ENCODE measurements at regions not wholly inside any gene's neighbourhood (a gene's known extent, or its start where the extent isn't known, plus 50 kb on each side); places are given as distances from the start of the nearest gene placed in this dataset.

DNA sequence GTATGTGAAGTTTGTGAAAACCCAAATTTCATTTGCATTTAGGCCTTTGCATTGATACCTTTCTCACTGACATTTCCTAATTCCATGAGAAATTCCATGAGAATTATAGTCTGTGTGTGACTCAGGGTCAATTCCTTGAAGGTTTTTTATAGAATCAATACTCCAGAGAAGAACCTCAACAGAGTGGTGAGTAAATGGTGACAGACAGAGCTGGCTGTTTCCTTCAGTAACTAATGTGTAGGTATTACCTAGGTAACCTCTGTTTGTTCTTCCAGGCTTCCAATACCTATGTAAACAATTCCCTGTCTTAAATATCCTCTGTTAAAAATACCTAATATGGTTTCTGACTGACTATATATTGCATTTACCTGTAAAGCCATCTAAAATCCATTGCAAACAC lies 117.0 kb downstream of the TTC8 start:
- ChIA-PET POLR2A (no interaction called here), CTCF (interaction anchor here (0.9 kb wide), 1 partner anchor 11 kb away, joined by 4 read pairs; no protein-coding TSS in a partner anchor)
- Histone ChIP-seq H3K27me3 (ENCODE audit: control insufficient read depth in 2 of 2, insufficient read depth in 2 of 2, low read length in 2 of 2) (no peaks in the 10 kb centered on the region), H2AFZ (ENCODE audit: low read depth, low read length) (no peak overlapping the region), H3K9ac (replicated peaks; ENCODE audit: extremely low read depth, insufficient read depth, low read length) (no peak overlapping the region), H3K27ac (ENCODE audit: insufficient read depth, low read depth, low read length) (no peak overlapping the region), H3K79me2 (ENCODE audit: control insufficient read depth, insufficient read depth, low read length) (no peaks in the 10 kb centered on the region), H3K9me1 (replicated peaks; ENCODE audit: control insufficient read depth, extremely low read depth, insufficient read depth, low read length) (no peaks in the 10 kb centered on the region), H3K4me2 (ENCODE audit: insufficient read depth, low read length) (no peak overlapping the region), H3K4me1 (ENCODE audit: control insufficient read depth, extremely low read depth, insufficient read depth, low read length) (no peaks in the 10 kb centered on the region), H4K20me1 (replicated peaks; ENCODE audit: control insufficient read depth, extremely low read depth, insufficient read depth, low read length) (no peaks in the 10 kb centered on the region), H3K36me3 (ENCODE audit: control insufficient read depth in 2 of 2, extremely low read depth in 1 of 2, insufficient read depth in 2 of 2, low read length in 2 of 2) (no peaks in the 10 kb centered on the region), H3K9me3 (replicated peaks; ENCODE audit: control insufficient read depth, insufficient read depth, low read length) (no peaks in the 10 kb centered on the region), H3K4me3 (replicated peaks in 1 of 3; ENCODE audit: insufficient read depth in 1 of 3, low read depth in 1 of 3, low read length in 3 of 3) (no peak overlapping the region)
- BruUV-seq (replicated peaks), result no TSS peak
- dilution Hi-C loops (cut with MboI; ENCODE audit: extremely low pct_ligation_motif_present, low sequenced_read_pairs), result no loop called here
- DNase-seq (ENCODE audit: low read depth, low spot score) (no peak), FAIRE-seq (no peak)
- TF ChIP-seq EZH2 (IDR thresholded peaks at IDR 0.05; ENCODE audit: borderline replicate concordance, low read depth, low read length, severe bottlenecking) (no peak), MYC (IDR thresholded peaks at IDR 0.05; ENCODE audit: low read depth, low read length) (no peak), JUN (IDR thresholded peaks at IDR 0.05; ENCODE audit: borderline replicate concordance, insufficient read depth, insufficient read length, low read depth) (no peak), POLR2A (IDR thresholded peaks at IDR 0.05; ENCODE audit: low read depth, low read length) (no peak), POLR2AphosphoS5 (IDR thresholded peaks at IDR 0.05; ENCODE audit: insufficient read depth, low read depth, low read length) (no peak)
- TF ChIP-seq, protein P1, sequence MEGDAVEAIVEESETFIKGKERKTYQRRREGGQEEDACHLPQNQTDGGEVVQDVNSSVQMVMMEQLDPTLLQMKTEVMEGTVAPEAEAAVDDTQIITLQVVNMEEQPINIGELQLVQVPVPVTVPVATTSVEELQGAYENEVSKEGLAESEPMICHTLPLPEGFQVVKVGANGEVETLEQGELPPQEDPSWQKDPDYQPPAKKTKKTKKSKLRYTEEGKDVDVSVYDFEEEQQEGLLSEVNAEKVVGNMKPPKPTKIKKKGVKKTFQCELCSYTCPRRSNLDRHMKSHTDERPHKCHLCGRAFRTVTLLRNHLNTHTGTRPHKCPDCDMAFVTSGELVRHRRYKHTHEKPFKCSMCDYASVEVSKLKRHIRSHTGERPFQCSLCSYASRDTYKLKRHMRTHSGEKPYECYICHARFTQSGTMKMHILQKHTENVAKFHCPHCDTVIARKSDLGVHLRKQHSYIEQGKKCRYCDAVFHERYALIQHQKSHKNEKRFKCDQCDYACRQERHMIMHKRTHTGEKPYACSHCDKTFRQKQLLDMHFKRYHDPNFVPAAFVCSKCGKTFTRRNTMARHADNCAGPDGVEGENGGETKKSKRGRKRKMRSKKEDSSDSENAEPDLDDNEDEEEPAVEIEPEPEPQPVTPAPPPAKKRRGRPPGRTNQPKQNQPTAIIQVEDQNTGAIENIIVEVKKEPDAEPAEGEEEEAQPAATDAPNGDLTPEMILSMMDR (IDR thresholded peaks at IDR 0.05; ENCODE audit: extremely low read depth in 1 of 2, insufficient read depth in 1 of 2, low read depth in 1 of 2, low read length in 2 of 2), result no peak
- intact Hi-C loops (cut with micrococcal nuclease), result no loop called here

Measured in endothelial cell of umbilical vein (primary cell).